ENCODE measurements at regions not wholly inside any gene's neighbourhood (a gene's known extent, or its start where the extent isn't known, plus 50 kb on each side); places are given as distances from the start of the nearest gene placed in this dataset.
"Not testable (repeated sequence)": the region's sequence is repeated elsewhere in the genome, so short reads cannot be mapped to it uniquely, and the experiment has no call there.

DNA sequence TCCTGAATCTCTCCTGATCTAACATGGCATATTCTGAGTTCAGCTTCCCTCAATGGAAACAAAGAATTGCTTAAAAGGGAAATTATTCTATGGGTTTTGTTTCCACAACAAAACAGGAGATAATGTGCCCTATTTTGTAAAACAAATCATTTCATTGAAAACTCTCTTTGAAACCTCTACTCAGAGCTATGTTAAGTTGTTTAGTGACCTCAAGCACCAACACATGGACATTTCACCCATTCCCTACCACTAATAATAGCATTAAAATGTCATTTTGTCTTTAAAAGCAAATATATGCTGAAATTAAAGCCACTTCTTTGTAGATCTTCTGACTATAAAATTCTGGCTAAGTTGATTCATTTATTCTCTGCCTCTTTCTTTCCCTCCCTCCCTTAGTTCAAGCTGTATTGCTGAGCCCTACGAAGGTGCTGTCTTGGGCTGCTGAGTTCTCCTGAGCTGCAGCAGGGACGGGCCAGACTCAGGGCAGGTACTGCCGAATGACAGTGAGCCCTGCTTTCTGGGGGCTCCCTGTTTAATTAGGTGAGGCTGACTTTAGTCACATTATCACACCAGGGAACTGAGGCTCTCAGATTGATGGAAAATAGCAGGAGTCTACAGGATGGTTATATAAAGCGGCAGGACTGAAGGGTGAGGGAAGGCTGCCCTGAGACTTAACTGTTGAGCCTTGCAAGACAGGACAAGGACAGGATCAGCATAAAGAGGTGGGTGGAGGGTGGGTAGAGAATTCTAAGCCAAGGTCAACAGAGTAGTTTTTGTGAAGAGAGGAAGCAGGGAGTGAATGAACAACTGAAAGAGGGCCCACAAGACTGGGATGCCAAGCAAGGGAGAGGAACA, 1685.1 kb downstream of the SPATA31A7 start:
- TF ChIP-seq, protein P1, sequence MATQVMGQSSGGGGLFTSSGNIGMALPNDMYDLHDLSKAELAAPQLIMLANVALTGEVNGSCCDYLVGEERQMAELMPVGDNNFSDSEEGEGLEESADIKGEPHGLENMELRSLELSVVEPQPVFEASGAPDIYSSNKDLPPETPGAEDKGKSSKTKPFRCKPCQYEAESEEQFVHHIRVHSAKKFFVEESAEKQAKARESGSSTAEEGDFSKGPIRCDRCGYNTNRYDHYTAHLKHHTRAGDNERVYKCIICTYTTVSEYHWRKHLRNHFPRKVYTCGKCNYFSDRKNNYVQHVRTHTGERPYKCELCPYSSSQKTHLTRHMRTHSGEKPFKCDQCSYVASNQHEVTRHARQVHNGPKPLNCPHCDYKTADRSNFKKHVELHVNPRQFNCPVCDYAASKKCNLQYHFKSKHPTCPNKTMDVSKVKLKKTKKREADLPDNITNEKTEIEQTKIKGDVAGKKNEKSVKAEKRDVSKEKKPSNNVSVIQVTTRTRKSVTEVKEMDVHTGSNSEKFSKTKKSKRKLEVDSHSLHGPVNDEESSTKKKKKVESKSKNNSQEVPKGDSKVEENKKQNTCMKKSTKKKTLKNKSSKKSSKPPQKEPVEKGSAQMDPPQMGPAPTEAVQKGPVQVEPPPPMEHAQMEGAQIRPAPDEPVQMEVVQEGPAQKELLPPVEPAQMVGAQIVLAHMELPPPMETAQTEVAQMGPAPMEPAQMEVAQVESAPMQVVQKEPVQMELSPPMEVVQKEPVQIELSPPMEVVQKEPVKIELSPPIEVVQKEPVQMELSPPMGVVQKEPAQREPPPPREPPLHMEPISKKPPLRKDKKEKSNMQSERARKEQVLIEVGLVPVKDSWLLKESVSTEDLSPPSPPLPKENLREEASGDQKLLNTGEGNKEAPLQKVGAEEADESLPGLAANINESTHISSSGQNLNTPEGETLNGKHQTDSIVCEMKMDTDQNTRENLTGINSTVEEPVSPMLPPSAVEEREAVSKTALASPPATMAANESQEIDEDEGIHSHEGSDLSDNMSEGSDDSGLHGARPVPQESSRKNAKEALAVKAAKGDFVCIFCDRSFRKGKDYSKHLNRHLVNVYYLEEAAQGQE (IDR thresholded peaks at IDR 0.05; ENCODE audit: low read depth, low read length): not testable (repeated sequence)
- TF ChIP-seq, protein P2, sequence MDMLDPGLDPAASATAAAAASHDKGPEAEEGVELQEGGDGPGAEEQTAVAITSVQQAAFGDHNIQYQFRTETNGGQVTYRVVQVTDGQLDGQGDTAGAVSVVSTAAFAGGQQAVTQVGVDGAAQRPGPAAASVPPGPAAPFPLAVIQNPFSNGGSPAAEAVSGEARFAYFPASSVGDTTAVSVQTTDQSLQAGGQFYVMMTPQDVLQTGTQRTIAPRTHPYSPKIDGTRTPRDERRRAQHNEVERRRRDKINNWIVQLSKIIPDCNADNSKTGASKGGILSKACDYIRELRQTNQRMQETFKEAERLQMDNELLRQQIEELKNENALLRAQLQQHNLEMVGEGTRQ (IDR thresholded peaks at IDR 0.05; ENCODE audit: borderline replicate concordance, low read depth, low read length): not testable (repeated sequence)
- TF ChIP-seq, protein P3, sequence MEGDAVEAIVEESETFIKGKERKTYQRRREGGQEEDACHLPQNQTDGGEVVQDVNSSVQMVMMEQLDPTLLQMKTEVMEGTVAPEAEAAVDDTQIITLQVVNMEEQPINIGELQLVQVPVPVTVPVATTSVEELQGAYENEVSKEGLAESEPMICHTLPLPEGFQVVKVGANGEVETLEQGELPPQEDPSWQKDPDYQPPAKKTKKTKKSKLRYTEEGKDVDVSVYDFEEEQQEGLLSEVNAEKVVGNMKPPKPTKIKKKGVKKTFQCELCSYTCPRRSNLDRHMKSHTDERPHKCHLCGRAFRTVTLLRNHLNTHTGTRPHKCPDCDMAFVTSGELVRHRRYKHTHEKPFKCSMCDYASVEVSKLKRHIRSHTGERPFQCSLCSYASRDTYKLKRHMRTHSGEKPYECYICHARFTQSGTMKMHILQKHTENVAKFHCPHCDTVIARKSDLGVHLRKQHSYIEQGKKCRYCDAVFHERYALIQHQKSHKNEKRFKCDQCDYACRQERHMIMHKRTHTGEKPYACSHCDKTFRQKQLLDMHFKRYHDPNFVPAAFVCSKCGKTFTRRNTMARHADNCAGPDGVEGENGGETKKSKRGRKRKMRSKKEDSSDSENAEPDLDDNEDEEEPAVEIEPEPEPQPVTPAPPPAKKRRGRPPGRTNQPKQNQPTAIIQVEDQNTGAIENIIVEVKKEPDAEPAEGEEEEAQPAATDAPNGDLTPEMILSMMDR (IDR thresholded peaks at IDR 0.05): not testable (repeated sequence)
- TF ChIP-seq POLR2AphosphoS5 (IDR thresholded peaks at IDR 0.05; ENCODE audit: low read depth, low read length); TAF1 (IDR thresholded peaks at IDR 0.05; ENCODE audit: borderline replicate concordance, low read depth, low read length); GATA2 (CRISPR knock-in tag; IDR thresholded peaks at IDR 0.05); EP300 (IDR thresholded peaks at IDR 0.05; ENCODE audit: borderline replicate concordance in 1 of 2, low read depth in 1 of 2, low read length in 1 of 2); RCOR1 (IDR thresholded peaks at IDR 0.05; ENCODE audit: low read length); RFX5 (IDR thresholded peaks at IDR 0.05; ENCODE audit: low read length); FOXJ3 (CRISPR knock-in tag; IDR thresholded peaks at IDR 0.05): not testable (repeated sequence)
